Sigmoid colon (tissue), 6 donors: ENCODE measurements at regions not wholly inside any gene's neighbourhood (a gene's known extent, or its start where the extent isn't known, plus 50 kb on each side); places are given as distances from the start of the nearest gene placed in this dataset.

Source experiments
- DNase-seq: peaks from one replicate; pipeline ENCODE4 v3.0.0-alpha.2; 2019
- H3K27ac ChIP-seq, 4 donors: fragments of 200-600 bp; sonication (generic); one replicate each; pipeline ENCODE4 v1.5.1; 2016 to 2019; ENCODE audit warnings: mild to moderate bottlenecking in 1 of 4
- H3K27me3 ChIP-seq, 3 donors: fragments of 200-600 bp; sonication (generic); one replicate each; pipeline ENCODE4 v1.5.1; 2019; ENCODE audit warnings: mild to moderate bottlenecking in 1 of 3
- H3K36me3 ChIP-seq, 4 donors: fragments of 200-600 bp; sonication (generic); one replicate each; pipeline ENCODE4 v1.5.1; 2016 to 2019
- H3K4me1 ChIP-seq, 4 donors: fragments of 200-600 bp; sonication (generic); one replicate each; pipeline ENCODE4 v1.5.1; 2017 to 2019
- H3K4me3 ChIP-seq, 4 donors: fragments of 200-600 bp; sonication (generic); one replicate each; pipeline ENCODE4 v1.5.1; 2017 to 2019; ENCODE audit warnings: mild to moderate bottlenecking in 2 of 4, moderate library complexity in 1 of 4
- H3K9me3 ChIP-seq, 4 donors: fragments of 200-600 bp in 3 of 4; sonication (generic) in 3 of 4; one replicate each; pipeline versions ENCODE4 v1.5.1 to v1.6.1; 2013 to 2019
- EP300 ChIP-seq, 4 donors: sonication (generic); formaldehyde crosslinking; IDR thresholded peaks; one replicate each; pipeline ENCODE4 v1.6.1; 2017; ENCODE audit warnings: antibody characterized with exemption in 4 of 4
- POLR2A ChIP-seq, 2 donors: fragments of 450-650 bp; IDR thresholded peaks; one replicate each; pipeline ENCODE4 v1.6.1; 2016; ENCODE audit warnings: antibody characterized with exemption in 2 of 2, mild to moderate bottlenecking in 2 of 2, moderate library complexity in 2 of 2
- POLR2AphosphoS5 ChIP-seq, 4 donors: sonication (generic); formaldehyde crosslinking; IDR thresholded peaks; one replicate each; pipeline ENCODE4 v1.6.1; 2017; ENCODE audit warnings: antibody characterized with exemption in 4 of 4
- WGBS, 2 donors: extraction: QIAGEN DNeasy Blood & Tissue Kit; methylation state at CpG; one replicate each; pipeline ENCODE4 v1.1.7; 2013; 5-methylcytosine and 5-hydroxymethylcytosine counted together
- intact Hi-C: fragments of 100-400 bp; cut with DNase I; formaldehyde crosslinking; loops from one replicate; pipeline ENCODE4 v1.15.1; 2023
- TF ChIP-seq, protein P1 (sequence below), 4 experiments: fragments of 450-650 bp in 3 of 4; fragments of 200-600 bp in 1 of 4; IDR thresholded peaks; one replicate each; pipeline ENCODE4 v1.5.1; 2016 to 2019; ENCODE audit warnings: antibody characterized with exemption in 4 of 4, mild to moderate bottlenecking in 3 of 4, moderate library complexity in 2 of 4
- donor health status: healthy with polysubstance abuse.
- donor health status: healthy.

DNA sequence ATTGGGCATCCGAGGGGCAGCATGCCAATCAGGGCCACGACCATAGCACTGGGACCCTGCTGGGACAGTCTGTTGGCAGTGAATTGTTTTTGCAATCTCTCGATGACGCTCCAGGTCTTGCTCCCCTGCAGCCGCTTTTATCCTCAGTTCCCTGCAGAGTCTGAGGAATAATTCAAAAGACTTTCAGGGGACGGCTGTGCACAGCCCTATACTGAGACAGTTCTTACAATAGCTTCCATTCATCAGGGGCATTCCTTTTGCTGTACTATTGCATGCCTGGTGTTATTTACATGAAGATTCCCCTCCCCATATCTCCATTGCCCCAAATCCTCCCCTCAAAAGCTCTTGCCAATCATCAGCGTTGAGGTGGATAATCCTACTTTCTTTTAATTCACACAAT is 163.3 kb upstream of the WWC1 start:
- Histone ChIP-seq H3K27me3 (no peaks in the 10 kb centered on the region), H3K4me3 (no peak overlapping the region), H3K27ac (no peak overlapping the region), H3K4me1 (no peaks in the 10 kb centered on the region), H3K36me3 (no peaks in the 10 kb centered on the region), H3K9me3 (no peaks in the 10 kb centered on the region)
- TF ChIP-seq EP300 (IDR thresholded peaks at IDR 0.05) (no peak), POLR2AphosphoS5 (IDR thresholded peaks at IDR 0.05) (no peak), POLR2A (IDR thresholded peaks at IDR 0.05) (no peak)
- TF ChIP-seq, protein P1, sequence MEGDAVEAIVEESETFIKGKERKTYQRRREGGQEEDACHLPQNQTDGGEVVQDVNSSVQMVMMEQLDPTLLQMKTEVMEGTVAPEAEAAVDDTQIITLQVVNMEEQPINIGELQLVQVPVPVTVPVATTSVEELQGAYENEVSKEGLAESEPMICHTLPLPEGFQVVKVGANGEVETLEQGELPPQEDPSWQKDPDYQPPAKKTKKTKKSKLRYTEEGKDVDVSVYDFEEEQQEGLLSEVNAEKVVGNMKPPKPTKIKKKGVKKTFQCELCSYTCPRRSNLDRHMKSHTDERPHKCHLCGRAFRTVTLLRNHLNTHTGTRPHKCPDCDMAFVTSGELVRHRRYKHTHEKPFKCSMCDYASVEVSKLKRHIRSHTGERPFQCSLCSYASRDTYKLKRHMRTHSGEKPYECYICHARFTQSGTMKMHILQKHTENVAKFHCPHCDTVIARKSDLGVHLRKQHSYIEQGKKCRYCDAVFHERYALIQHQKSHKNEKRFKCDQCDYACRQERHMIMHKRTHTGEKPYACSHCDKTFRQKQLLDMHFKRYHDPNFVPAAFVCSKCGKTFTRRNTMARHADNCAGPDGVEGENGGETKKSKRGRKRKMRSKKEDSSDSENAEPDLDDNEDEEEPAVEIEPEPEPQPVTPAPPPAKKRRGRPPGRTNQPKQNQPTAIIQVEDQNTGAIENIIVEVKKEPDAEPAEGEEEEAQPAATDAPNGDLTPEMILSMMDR (IDR thresholded peaks at IDR 0.05) = no peak
- WGBS, 2 donors = 83 to 90% methylated on average over 7 of the region's 7 CpGs
- intact Hi-C loops = no loop called here
- no peak for DNase-seq

DNA sequence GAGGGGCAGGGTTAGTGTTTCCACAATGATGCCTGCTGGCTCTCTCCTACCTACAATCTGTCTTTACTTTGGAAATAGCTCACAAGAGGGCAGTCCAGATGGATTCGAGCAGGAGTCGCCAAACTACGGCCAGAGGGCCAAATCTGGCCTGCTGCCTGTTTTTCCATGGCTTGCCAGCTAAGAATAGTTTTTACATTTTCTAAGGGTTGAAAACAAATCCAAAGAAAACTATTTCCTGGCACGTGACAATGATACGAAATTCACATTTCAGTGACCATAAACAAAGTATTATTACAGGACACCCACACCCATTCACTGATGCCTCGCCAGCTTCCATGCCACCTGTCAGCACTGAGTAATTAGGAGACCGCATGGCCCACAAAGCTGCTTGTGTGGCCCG is 162.9 kb upstream of the WWC1 start:
- intact Hi-C loops = no loop called here
- TF ChIP-seq POLR2AphosphoS5 (IDR thresholded peaks at IDR 0.05) = no peak
- TF ChIP-seq, protein P1 (IDR thresholded peaks at IDR 0.05) = no peak
- no peak for TF ChIP-seq POLR2A (IDR thresholded peaks at IDR 0.05)
- TF ChIP-seq EP300 (IDR thresholded peaks at IDR 0.05) = no peak
- Histone ChIP-seq H3K27me3 (no peaks in the 10 kb centered on the region), H3K4me1 (no peaks in the 10 kb centered on the region), H3K36me3 (no peaks in the 10 kb centered on the region), H3K4me3 (no peak overlapping the region), H3K27ac (no peak overlapping the region), H3K9me3 (no peaks in the 10 kb centered on the region)
- WGBS, 2 donors = 53 to 77% methylated on average over 8 of the region's 8 CpGs
- DNase-seq = no peak

DNA sequence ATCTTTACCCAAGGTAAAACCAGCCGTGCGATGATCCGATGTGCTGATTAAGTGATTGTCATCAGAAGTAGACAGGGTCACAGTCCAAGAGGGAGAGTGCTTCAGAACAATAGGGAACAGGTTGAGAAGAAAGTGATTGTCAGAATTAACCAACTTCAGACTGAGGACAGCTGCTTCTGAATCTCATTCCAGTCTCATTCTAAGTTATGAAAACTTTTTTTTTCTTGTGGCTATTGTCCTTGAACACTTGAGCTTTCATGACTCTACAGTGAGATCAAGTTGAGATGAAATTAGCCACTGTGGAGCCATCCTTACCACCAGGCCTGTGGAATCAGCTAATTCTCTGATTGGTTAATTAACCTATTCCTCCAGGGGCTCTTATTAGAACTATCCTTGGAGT is 159.9 kb upstream of the WWC1 start:
- H3K9me3 ChIP-seq = no peaks in the 10 kb centered on the region
- H3K4me1 ChIP-seq = no peaks in the 10 kb centered on the region
- no peak overlapping the region for H3K4me3 ChIP-seq
- intact Hi-C loops = no loop called here
- TF ChIP-seq POLR2A (IDR thresholded peaks at IDR 0.05) (no peak), POLR2AphosphoS5 (IDR thresholded peaks at IDR 0.05) (no peak), EP300 (IDR thresholded peaks at IDR 0.05) (no peak)
- TF ChIP-seq, protein P1 (IDR thresholded peaks at IDR 0.05) = no peak
- H3K27ac ChIP-seq = no peak overlapping the region
- no peaks in the 10 kb centered on the region for H3K36me3 ChIP-seq
- WGBS, 2 donors = 94 to 96% methylated on average over 3 of the region's 3 CpGs
- no peaks in the 10 kb centered on the region for H3K27me3 ChIP-seq
- no peak for DNase-seq

DNA sequence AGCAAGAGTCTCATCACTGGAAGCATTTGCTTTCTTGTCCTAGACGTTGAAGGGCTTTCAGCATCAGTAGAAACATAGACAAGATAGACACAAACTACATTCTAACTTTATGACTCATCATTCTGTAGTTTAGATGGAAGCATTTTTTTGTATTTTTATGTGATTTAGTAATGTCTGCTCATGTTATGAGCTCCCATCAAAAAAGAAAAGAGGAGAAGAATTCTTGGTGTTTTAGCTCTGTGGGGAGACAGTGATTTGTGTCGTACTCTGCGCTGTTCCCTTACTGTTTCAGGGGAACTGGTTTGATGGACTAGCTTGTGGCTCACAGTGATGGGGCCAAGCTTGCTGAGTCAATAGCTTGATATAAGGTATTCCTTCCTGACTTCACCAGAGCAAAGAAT is 159.2 kb upstream of the WWC1 start:
- DNase-seq = no peak
- H3K27me3 ChIP-seq = no peaks in the 10 kb centered on the region
- TF ChIP-seq POLR2A (IDR thresholded peaks at IDR 0.05) (no peak), POLR2AphosphoS5 (IDR thresholded peaks at IDR 0.05) (no peak), EP300 (IDR thresholded peaks at IDR 0.05) (no peak)
- TF ChIP-seq, protein P1 (IDR thresholded peaks at IDR 0.05) = no peak
- intact Hi-C loops = no loop called here
- no peaks in the 10 kb centered on the region for H3K4me1 ChIP-seq
- no peak overlapping the region for H3K4me3 ChIP-seq
- 90 to 92% methylated on average over 3 of the region's 3 CpGs for WGBS, 2 donors
- no peaks in the 10 kb centered on the region for H3K9me3 ChIP-seq
- no peaks in the 10 kb centered on the region for H3K36me3 ChIP-seq
- no peak overlapping the region for H3K27ac ChIP-seq

DNA sequence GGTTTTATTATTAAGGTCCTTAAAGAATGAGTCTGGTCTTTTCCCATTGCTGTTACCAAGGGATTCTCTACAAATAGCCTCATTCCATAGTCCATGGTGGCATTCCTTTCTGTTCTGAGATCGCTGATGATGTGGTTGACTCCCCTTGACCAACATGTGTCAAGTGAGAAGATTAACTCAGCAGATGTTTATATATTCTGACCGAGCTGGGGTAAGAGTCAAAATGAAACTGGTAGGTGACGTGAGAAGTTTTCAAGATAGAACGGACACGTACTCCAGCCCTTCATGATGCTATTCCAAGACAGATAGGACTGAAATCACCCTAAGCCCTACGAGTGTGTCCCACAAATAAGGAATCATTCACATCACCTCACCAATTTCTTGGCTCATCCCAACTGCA is 155.5 kb upstream of the WWC1 start:
- intact Hi-C loops = no loop called here
- H3K4me3 ChIP-seq = no peak overlapping the region
- H3K36me3 ChIP-seq = no peaks in the 10 kb centered on the region
- H3K27ac ChIP-seq = no peak overlapping the region
- no peaks in the 10 kb centered on the region for H3K27me3 ChIP-seq
- WGBS, 2 donors = 83 to 87% methylated on average over 6 of the region's 6 CpGs
- H3K9me3 ChIP-seq = no peaks in the 10 kb centered on the region
- H3K4me1 ChIP-seq = no peaks in the 10 kb centered on the region
- TF ChIP-seq POLR2A (IDR thresholded peaks at IDR 0.05) (no peak), EP300 (IDR thresholded peaks at IDR 0.05) (no peak), POLR2AphosphoS5 (IDR thresholded peaks at IDR 0.05) (no peak)
- TF ChIP-seq, protein P1 (IDR thresholded peaks at IDR 0.05) = no peak
- no peak for DNase-seq
